IPS-15b (cell line): ENCODE measurements at regions not wholly inside any gene's neighbourhood (a gene's known extent, or its start where the extent isn't known, plus 50 kb on each side); places are given as distances from the start of the nearest gene placed in this dataset.

Experiments
- H3K27me3 ChIP-seq: one replicate; pipeline ENCODE4 v1.6.1; 2013; ENCODE audit warnings: low read length; ENCODE audit not compliant: control insufficient read depth, insufficient read depth
- H3K36me3 ChIP-seq: one replicate; pipeline ENCODE4 v1.6.1; 2013; ENCODE audit warnings: low read length; ENCODE audit not compliant: control insufficient read depth, insufficient read depth
- H3K4me1 ChIP-seq: one replicate; pipeline ENCODE4 v1.6.1; 2013; ENCODE audit warnings: mild to moderate bottlenecking, low read length; ENCODE audit not compliant: control insufficient read depth, insufficient read depth
- H3K4me3 ChIP-seq: one replicate; pipeline ENCODE4 v1.5.1; 2013; ENCODE audit warnings: low read depth, low read length
- H3K9ac ChIP-seq: one replicate; pipeline ENCODE4 v1.6.1; 2013; ENCODE audit warnings: low read depth, mild to moderate bottlenecking, low read length
- H3K9me3 ChIP-seq: one replicate; pipeline ENCODE4 v1.6.1; 2013; ENCODE audit warnings: mild to moderate bottlenecking, low read length; ENCODE audit not compliant: control insufficient read depth, insufficient read depth

DNA sequence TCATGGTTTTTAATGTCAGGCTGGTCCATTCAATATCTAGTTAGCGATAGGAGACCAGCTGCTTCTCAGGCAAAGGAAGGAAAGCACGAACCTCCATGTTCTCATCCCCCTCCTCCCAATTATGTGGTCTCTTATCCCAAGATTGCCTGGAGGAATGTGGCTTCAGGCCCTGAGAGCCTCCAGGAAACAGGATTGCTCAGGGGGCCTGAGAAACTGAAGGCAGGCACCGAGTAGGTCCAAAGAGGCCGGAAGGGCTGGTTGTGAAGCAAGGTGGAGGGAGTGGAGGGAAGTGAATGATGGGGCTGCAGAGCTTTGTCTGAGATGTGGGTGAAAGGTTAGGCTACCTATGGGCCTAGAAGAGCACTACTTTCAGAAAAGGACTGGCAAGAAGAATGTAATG, 188.2 kb upstream of the DDHD1 start:
- no peaks in the 10 kb centered on the region for H3K27me3 ChIP-seq
- H3K4me3 ChIP-seq: no peak overlapping the region
- no peaks in the 10 kb centered on the region for H3K36me3 ChIP-seq
- no peaks in the 10 kb centered on the region for H3K9me3 ChIP-seq
- no peaks in the 10 kb centered on the region for H3K4me1 ChIP-seq
- H3K9ac ChIP-seq: no peak overlapping the region

DNA sequence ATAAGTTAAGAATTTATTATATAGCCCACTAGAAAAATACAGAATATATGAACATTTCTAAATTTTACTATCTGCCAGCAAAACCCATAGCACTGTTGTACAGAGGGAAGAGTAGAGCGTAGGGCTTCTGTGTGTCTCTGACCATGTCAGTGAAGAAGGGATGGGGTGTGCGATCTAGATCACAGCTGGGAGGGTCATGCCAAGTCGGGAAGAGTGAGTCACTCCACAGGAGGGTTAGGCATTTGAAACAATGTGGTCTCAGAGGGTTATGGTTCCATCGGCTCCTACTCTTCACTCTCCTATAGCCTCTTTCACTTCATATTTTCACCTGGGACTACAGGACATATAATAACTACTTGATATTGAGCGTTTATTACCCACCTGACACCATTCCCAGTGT, 185.1 kb upstream of the DDHD1 start:
- Histone ChIP-seq H3K4me1 (no peaks in the 10 kb centered on the region), H3K9me3 (no peaks in the 10 kb centered on the region), H3K9ac (no peak overlapping the region), H3K36me3 (no peaks in the 10 kb centered on the region), H3K4me3 (no peak overlapping the region), H3K27me3 (no peaks in the 10 kb centered on the region)

DNA sequence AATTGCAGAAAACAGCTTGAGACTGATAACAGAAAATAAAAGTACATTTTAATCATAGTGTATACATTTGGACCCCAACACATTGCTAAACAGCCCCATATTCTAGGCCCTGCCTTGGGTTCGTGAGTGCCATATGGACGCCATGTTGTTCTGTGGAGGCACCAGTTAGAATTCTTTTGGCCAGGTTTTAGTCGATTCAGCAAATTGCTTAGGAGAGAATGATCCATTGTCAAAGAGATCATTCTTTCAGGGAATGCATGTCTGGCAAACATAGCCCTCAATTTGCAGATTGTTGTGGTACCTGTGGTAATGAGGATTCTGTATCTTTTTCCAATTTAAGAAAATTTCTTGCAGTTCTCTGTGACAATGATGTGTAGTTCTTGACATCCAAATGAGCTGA, 183.6 kb upstream of the DDHD1 start:
- H3K4me1 ChIP-seq: no peaks in the 10 kb centered on the region
- no peaks in the 10 kb centered on the region for H3K27me3 ChIP-seq
- no peaks in the 10 kb centered on the region for H3K36me3 ChIP-seq
- no peaks in the 10 kb centered on the region for H3K9me3 ChIP-seq
- no peak overlapping the region for H3K4me3 ChIP-seq
- no peak overlapping the region for H3K9ac ChIP-seq

DNA sequence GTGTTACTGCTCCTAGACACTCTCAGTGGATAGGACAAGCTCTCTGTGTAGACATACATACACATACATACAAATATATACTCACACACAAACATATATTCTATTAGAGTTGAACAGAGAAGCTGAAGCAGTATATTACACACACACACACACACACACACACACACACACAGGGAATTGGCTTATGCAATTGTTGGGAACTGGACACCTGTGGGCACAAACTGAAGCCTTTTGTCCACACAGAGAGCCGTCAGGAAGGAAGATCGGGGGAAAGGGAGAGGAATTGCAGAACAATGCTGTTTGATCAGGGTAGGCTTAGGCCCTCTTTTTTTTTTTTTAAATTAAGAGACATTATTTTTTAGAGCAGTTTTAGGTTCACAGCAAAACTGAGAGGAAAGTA, 180.7 kb upstream of the DDHD1 start:
- Histone ChIP-seq H3K4me1 (no peaks in the 10 kb centered on the region), H3K36me3 (no peaks in the 10 kb centered on the region), H3K9ac (no peak overlapping the region), H3K4me3 (no peak overlapping the region), H3K9me3 (no peaks in the 10 kb centered on the region), H3K27me3 (no peaks in the 10 kb centered on the region)

DNA sequence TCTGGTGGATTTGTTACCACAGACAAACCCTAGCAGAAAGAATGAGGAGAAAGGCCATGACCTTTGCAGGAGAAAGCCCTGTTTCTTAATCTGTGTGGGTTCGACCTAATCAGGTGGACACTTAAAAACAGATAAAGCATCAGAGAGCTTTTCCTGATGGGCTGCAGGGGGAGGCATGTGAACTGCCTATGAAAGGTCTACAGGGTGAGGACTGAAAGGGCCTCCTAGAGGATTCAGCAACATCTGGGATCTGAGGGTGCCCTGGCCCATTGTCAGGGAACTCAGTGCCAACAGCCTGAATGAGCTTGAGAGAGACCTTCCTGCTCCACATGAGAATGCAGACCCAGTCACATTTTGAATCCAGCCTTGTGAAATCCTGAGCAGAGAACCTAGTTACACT, 178.8 kb upstream of the DDHD1 start:
- Histone ChIP-seq H3K4me3 (no peak overlapping the region), H3K36me3 (no peaks in the 10 kb centered on the region), H3K9ac (no peak overlapping the region), H3K4me1 (peaks cover 13% of the 10 kb centered on the region), H3K9me3 (no peaks in the 10 kb centered on the region), H3K27me3 (no peaks in the 10 kb centered on the region)

DNA sequence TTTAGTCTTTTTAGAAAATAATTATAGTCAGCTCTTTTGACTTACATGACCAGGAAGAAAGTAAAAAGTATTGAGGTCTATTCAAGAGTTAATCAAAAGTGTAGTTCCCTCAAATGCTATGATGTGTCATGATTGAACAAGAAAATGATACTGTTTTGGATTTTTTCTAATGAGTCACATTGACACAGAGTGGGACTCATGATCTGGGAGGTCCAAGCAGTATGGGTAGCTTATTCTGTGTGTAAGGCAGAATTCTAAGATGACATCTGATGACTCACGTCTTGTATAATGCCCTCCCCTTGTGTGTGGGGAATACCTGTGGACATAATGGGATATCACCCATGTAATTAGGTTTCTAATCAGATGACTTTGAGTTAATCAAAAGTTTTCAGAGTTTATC, 178.1 kb upstream of the DDHD1 start:
- H3K9me3 ChIP-seq: no peaks in the 10 kb centered on the region
- peaks cover 13% of the 10 kb centered on the region for H3K4me1 ChIP-seq
- no peaks in the 10 kb centered on the region for H3K36me3 ChIP-seq
- H3K27me3 ChIP-seq: no peaks in the 10 kb centered on the region
- H3K9ac ChIP-seq: no peak overlapping the region
- H3K4me3 ChIP-seq: no peak overlapping the region

DNA sequence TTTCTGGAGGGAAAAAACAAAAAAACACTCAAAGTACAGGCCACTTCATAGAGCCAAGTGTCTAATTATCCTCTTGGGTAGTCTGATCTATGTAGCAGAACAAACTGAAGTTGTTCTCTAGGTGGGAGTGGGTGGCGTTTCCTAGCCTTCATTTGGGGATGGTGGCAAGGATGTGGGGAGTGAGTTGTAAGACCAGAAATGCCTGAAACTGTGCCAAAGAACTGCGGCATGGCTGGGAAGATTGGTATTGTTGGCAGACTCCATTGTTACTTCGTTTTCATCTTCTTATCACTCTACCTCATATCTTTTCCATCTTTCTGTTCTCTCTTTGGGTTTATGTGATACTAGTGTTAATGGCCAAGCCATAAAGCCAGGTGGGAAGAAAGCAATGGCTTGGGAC, 177.3 kb upstream of the DDHD1 start:
- Histone ChIP-seq H3K36me3 (no peaks in the 10 kb centered on the region), H3K9me3 (no peaks in the 10 kb centered on the region), H3K4me3 (no peak overlapping the region), H3K27me3 (no peaks in the 10 kb centered on the region), H3K4me1 (peaks cover 13% of the 10 kb centered on the region), H3K9ac (no peak overlapping the region)

DNA sequence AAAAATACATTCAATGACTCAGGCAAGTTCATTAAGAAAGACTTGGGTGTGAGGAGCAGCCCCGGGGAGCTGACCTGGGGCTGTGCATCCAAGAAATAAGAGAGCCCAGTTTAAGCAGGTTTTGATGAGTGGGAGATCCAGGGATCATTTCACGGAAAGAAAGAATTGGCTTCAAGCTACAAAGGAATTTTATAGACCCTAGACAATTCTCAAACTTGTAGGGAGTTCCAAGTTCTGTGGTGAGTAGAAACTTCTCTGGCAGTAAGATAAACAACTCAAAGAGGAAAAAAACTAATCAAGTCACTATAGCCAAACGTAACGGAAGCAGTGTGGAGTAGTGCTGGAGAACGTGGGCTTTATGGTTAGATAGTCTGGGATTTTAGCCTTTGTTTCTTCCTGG, 175.7 kb upstream of the DDHD1 start:
- H3K4me3 ChIP-seq: no peak overlapping the region
- H3K4me1 ChIP-seq: peaks cover 13% of the 10 kb centered on the region
- H3K27me3 ChIP-seq: no peaks in the 10 kb centered on the region
- no peaks in the 10 kb centered on the region for H3K36me3 ChIP-seq
- H3K9ac ChIP-seq: no peak overlapping the region
- H3K9me3 ChIP-seq: no peaks in the 10 kb centered on the region

DNA sequence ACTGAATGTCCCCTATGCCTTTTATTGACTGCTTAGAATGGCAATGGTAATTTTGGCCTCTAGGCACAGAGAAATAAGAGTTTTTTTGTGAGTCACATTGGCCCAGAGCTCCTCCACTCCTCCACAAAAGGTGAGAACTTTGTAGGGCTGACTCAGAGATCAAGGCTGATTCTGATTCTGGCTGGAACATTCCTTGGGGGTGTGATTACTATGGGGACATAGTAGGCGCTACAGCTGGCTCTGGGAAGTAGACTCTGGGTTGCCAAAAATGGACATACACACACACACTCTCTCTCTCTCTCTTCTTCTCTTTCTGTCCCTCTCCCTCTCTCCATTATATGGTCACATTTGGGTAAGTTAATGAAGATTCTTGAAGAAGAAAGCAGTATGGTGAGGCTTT, 174.6 kb upstream of the DDHD1 start:
- Histone ChIP-seq H3K9ac (no peak overlapping the region), H3K4me1 (peaks cover 13% of the 10 kb centered on the region), H3K36me3 (no peaks in the 10 kb centered on the region), H3K27me3 (no peaks in the 10 kb centered on the region), H3K4me3 (no peak overlapping the region), H3K9me3 (no peaks in the 10 kb centered on the region)

DNA sequence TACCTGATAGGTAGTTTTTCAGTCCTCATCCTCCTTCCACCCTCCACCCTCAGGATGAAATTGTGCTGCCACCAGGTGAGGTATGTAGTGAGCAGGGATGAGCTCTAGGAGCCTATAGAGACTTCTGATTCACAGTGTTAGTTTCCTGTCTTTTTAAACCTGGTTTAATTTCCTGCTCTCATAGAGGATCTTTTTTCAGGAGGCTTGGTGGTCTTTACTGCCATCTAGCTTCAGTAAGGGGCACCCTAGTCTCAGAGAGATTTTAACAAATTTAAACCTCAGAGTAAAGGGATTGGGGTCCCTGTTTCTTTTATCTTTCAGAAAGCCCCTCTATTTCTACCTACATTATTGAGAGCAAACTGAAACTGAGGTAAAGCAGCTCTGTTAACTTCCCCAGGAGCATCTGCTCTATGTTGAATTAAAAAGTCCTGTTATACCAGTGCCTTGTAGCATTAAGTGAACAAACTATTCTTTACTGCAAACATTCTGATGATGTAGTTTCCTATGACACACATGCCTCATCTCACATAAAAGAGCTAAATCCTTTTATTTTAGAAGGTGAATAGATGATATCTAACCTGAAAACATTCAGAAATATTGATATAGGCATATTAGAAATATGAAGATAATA, 172.2 kb upstream of the DDHD1 start:
- Histone ChIP-seq H3K4me1 (peaks cover 13% of the 10 kb centered on the region), H3K4me3 (no peak overlapping the region), H3K9me3 (no peaks in the 10 kb centered on the region), H3K36me3 (no peaks in the 10 kb centered on the region), H3K9ac (no peak overlapping the region), H3K27me3 (no peaks in the 10 kb centered on the region)

DNA sequence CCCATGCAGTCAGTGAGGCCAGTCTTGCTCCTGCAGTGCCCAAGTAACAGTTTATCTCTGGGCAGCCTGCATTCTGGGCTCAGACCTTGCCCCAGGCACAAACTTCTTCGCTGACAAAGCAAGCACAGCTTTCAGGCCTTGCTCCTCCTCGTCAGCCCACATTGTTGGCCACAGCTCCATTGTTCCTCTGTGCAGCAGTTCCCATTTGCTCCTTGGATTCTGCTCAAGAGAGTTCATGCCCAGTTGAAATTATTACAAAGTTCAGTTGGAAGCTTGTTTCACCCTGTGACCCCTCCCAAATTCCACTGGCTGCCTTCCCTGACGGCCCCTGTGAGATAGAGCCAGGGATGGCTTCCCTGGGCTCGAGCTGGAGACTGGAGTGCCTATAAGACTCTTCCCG, 163.4 kb upstream of the DDHD1 start:
- H3K9ac ChIP-seq: no peak overlapping the region
- no peaks in the 10 kb centered on the region for H3K36me3 ChIP-seq
- H3K4me3 ChIP-seq: no peak overlapping the region
- H3K9me3 ChIP-seq: peaks cover 12% of the 10 kb centered on the region
- H3K27me3 ChIP-seq: no peaks in the 10 kb centered on the region
- no peaks in the 10 kb centered on the region for H3K4me1 ChIP-seq

DNA sequence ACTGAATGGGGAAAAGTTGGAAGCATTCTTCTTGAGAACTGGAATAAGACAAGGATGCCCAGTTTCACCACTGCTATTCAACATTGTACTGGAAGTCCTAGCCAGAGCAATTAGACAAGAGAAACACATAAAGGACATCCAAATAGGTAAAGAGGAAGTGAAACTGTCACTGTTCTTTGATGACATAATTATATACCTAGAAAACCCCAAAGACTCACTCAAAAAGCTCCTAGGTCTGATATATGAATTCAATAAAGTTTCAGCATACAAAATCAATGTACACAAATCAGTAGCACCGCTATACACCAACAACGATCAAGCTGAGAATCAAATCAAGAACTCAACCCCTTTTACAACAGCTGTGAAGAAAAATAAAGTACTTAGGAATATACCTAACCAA, 157.3 kb upstream of the DDHD1 start:
- no peaks in the 10 kb centered on the region for H3K36me3 ChIP-seq
- no peak overlapping the region for H3K9ac ChIP-seq
- H3K27me3 ChIP-seq: no peaks in the 10 kb centered on the region
- H3K4me1 ChIP-seq: no peaks in the 10 kb centered on the region
- no peak overlapping the region for H3K4me3 ChIP-seq
- H3K9me3 ChIP-seq: no peaks in the 10 kb centered on the region
